Epithelial cell of proximal tubule (primary cell): ENCODE measurements at regions not wholly inside any gene's neighbourhood (a gene's known extent, or its start where the extent isn't known, plus 50 kb on each side); places are given as distances from the start of the nearest gene placed in this dataset.

ENCODE experiments used
- DNase-seq: peaks from one replicate; pipeline ENCODE4 v3.0.0-alpha.2; 2011; ENCODE audit warnings: low read depth
- H3K4me3 ChIP-seq: 2 replicates; pipeline ENCODE4 v1.5.1; 2011; ENCODE audit warnings: low read depth, mild to moderate bottlenecking, low read length
- TF ChIP-seq, protein P1 (sequence below): conservative IDR thresholded peaks from 2 replicates; pipeline ENCODE4 v1.5.1; 2012; ENCODE audit warnings: low read depth, mild to moderate bottlenecking, low read length

DNA sequence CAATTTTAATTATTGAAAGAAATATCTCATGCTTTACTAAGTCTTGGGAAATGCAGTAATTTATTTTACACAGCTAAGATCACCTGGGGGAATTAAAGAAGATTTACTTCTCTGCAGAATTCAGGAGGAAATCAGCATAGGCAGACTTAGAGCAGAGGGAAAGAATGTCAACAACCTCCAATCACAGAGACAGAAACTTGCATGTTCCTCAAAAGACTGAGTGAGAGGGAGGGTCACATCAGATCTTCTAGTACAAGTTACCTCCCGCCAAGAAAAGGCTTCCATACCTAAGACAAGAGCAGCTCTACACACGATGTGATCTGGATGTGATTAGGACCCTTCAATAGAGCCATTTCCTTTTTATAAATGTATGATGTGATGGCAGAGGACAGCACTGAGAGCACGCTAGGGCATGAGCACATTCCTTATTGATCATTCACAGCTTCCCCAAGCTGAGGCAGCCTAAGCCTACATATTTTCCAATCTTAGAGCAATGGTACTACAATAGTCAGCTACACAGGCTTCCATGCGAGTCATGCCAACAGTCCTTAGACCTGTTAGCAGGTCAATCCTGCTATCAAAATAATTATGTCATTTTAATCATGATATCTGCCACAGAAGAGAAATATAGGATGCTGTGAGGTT is 403.3 kb downstream of the ETNK1 start:
- TF ChIP-seq, protein P1, sequence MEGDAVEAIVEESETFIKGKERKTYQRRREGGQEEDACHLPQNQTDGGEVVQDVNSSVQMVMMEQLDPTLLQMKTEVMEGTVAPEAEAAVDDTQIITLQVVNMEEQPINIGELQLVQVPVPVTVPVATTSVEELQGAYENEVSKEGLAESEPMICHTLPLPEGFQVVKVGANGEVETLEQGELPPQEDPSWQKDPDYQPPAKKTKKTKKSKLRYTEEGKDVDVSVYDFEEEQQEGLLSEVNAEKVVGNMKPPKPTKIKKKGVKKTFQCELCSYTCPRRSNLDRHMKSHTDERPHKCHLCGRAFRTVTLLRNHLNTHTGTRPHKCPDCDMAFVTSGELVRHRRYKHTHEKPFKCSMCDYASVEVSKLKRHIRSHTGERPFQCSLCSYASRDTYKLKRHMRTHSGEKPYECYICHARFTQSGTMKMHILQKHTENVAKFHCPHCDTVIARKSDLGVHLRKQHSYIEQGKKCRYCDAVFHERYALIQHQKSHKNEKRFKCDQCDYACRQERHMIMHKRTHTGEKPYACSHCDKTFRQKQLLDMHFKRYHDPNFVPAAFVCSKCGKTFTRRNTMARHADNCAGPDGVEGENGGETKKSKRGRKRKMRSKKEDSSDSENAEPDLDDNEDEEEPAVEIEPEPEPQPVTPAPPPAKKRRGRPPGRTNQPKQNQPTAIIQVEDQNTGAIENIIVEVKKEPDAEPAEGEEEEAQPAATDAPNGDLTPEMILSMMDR: no peak
- no peak for DNase-seq
- no peak overlapping the region for H3K4me3 ChIP-seq

DNA sequence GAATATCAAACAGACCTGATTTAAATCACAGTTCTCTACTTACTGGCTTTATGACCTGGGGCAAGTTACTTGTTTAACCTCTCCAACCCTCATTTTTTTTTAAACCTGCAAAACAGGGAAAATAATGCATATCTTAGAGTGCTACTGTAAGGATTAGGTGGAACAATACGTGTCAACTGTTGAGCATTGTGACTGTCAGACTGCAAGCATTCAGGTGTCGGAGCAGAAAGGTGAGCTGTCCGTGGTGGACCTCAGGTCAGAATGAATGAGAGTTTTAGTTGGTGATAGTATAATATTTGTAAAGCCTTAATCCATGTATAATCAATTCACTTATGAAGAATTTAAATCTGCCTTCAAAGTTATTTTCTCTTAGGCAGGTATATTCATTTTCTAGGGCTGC is 404.2 kb downstream of the ETNK1 start:
- TF ChIP-seq, protein P1: no peak
- no peak overlapping the region for H3K4me3 ChIP-seq
- DNase-seq: no peak

DNA sequence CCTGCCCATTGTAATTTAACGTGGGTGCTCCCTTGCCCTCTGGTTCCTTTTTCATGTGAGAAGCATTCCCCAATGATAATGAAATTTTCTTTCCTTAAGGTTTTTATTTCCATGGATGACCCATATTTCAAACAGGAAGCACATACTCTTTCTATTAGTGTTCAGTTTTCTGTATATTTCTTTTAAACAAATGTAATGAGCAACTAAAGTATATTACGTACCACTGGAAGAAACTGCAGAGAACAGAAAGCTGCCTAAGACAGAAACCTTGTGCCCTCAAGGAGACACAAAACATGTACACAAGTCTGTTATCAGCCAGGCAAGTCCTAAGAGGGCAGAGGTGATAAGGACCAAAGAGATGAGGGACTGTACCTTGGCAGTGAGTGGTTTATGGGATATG is 414.9 kb downstream of the ETNK1 start:
- DNase-seq: no peak
- H3K4me3 ChIP-seq: no peak overlapping the region
- TF ChIP-seq, protein P1: no peak

DNA sequence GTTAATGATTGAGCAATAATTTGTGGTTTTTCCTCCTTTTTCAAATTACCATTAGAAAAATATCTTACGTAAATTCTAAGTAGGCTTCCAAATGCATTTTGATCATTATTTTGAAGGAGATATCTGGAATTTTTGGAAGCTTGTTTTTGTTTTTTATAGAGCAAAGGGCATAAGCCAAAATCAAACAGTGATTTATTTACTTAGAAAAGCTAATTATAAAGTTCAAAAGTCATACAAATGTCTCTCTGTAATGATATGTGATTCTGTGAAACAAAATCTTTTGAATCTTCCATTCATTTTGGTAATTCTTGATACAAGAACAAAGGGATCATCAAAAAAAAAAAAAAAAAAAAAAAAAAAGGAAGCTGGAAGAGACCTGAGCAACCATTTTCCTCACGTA is 416.8 kb downstream of the ETNK1 start:
- no peak for DNase-seq
- TF ChIP-seq, protein P1: no peak
- H3K4me3 ChIP-seq: no peak overlapping the region

DNA sequence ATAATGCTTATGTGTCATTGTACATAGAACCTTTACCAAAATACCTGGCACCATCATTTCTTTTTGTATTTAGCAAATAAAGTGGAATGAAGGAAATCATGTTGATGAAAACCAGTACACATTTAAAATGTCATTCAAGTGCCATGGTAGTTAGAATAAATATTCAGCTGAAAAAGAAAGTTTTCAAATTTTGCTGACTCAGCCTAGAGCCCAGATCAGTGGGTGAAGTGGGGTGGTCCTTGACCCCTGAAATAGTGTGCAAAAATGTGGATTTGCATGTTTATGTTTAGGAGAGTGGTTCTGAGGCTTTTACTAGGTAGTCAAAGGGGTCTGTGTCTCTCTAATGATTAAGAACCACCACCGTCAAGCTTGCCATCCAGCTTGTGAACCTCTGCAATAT is 418.7 kb downstream of the ETNK1 start:
- no peak overlapping the region for H3K4me3 ChIP-seq
- DNase-seq: no peak
- TF ChIP-seq, protein P1: no peak

DNA sequence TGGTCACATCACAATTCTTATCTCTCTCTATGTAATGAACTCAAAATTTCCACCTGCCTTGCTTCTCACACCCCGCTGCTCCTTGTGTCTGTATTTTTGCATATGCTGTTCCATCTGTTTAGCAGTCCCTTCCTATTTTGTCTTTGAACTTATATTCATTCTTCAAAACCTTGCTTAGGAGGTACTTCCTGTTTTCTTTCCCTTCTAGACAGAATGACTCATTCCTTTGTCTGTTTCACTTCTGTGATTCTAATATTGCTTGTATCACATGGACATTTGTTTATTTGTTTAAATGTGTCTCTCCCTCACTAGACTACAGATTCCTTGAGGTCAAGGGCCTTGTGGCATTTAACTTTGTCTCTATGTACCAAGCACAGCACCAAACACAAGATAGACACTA is 424.2 kb downstream of the ETNK1 start:
- DNase-seq: peak; percentile 38

DNA sequence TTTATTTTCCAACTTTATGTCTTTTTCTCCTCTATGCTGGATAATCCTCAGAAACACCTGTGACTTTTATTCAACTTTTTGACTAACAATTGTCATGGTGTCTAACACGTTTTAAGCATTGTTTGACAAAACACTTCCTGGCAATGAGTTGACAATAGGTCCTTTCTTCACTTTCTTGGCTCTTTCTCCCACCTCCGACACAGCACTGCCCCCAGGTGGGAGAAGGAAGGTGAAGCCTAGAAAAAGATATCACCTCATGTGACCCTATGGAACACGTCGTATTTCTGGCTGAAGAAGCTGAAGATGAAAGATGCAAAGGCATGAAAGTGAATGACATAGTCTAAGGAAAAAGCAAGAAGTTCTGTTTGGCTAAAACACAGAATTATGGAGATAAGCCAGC is 430.0 kb downstream of the ETNK1 start:
- TF ChIP-seq, protein P1: peak; percentile 86
- no peak overlapping the region for H3K4me3 ChIP-seq
- no peak for DNase-seq

More for the DNA sequence above, 424.2 kb downstream of the ETNK1 start:
- H3K4me3 ChIP-seq: no peak overlapping the region
- TF ChIP-seq, protein P1: no peak
